B cell (primary cell): ENCODE measurements at regions not wholly inside any gene's neighbourhood (a gene's known extent, or its start where the extent isn't known, plus 50 kb on each side); places are given as distances from the start of the nearest gene placed in this dataset.

Experiments
- ATAC-seq: fragments of 200-7000 bp; cut with Tn5 transposase; one replicate; pipeline ENCODE4 v1.10.0; 2021; ENCODE audit warnings: low read depth, mild to moderate bottlenecking, moderate number of reproducible peaks, moderate library complexity
- CTCF ChIA-PET: fragments of 350-600 bp; sonication (Branson Sonifier 250); formaldehyde crosslinking; loops from one replicate; lab custom pipeline; 2021; ENCODE audit warnings: antibody characterized with exemption, inconsistent platforms; lab: Charles Lee
- POLR2A ChIA-PET: fragments of 350-600 bp; sonication (Branson Sonifier 250); formaldehyde crosslinking; loops from one replicate; lab custom pipeline; 2021; ENCODE audit warnings: antibody characterized with exemption; lab: Charles Lee
- DNase-seq: peaks from one replicate; pipeline ENCODE4 v3.0.0; 2013
- H2AFZ ChIP-seq: 2 replicates; pipeline ENCODE4 v1.6.1; 2012; ENCODE audit warnings: mild to moderate bottlenecking, low read depth, low read length; ENCODE audit not compliant: insufficient read depth, poor library complexity, severe bottlenecking
- H3K27ac ChIP-seq, 2 donors: 1 replicate in 1 of 2; 2 replicates in 1 of 2; pipeline ENCODE4 v1.5.1; 2012 to 2013; ENCODE audit warnings: low read length in 2 of 2, mild to moderate bottlenecking in 2 of 2, moderate library complexity in 1 of 2
- H3K27me3 ChIP-seq, 4 experiments: fragments of 200-600 bp in 1 of 4; sonication (generic) in 1 of 4; replicated peaks in 1 of 4; 1 replicate in 2 of 4; 2 replicates in 2 of 4; pipeline versions ENCODE4 v1.6.1 to v1.7.0; 2013 to 2016; ENCODE audit warnings: low read length in 3 of 4, mild to moderate bottlenecking in 2 of 4, mixed read lengths in 1 of 4, moderate library complexity in 1 of 4; ENCODE audit not compliant: insufficient read depth in 4 of 4, control insufficient read depth in 3 of 4; ENCODE audit errors: control extremely low read depth in 1 of 4
- H3K36me3 ChIP-seq, 2 experiments: replicated peaks in 1 of 2; 1 replicate in 1 of 2; 2 replicates in 1 of 2; pipeline versions ENCODE4 v1.6.1 to v1.7.1; 2013; ENCODE audit warnings: low read length in 1 of 2; ENCODE audit not compliant: insufficient read depth in 2 of 2, control insufficient read depth in 1 of 2; ENCODE audit errors: control extremely low read depth in 1 of 2, extremely low read depth in 1 of 2
- H3K4me1 ChIP-seq, 2 donors: fragments of 200-600 bp in 1 of 2; sonication (generic) in 1 of 2; 1 replicate in 1 of 2; 2 replicates in 1 of 2; pipeline versions ENCODE4 v1.5.1 to v1.6.1; 2013 to 2017; ENCODE audit warnings: low read length in 2 of 2; ENCODE audit not compliant: control insufficient read depth in 2 of 2, insufficient read depth in 2 of 2
- H3K4me2 ChIP-seq: replicated peaks from 2 replicates; pipeline ENCODE3; 2012; ENCODE audit warnings: mild to moderate bottlenecking, low read depth, low read length; ENCODE audit not compliant: poor library complexity, severe bottlenecking
- H3K4me3 ChIP-seq, 5 experiments: fragments of 200-600 bp in 1 of 5; sonication (generic) in 1 of 5; 1 replicate in 3 of 5; 2 replicates in 2 of 5; pipeline versions ENCODE4 v1.5.1 to v1.7.0; 2011 to 2016; ENCODE audit warnings: low read length in 4 of 5, mild to moderate bottlenecking in 4 of 5, low read depth in 2 of 5, control low read depth in 1 of 5, moderate library complexity in 1 of 5; ENCODE audit not compliant: insufficient read depth in 1 of 5; ENCODE audit errors: control extremely low read depth in 1 of 5, extremely low read depth in 1 of 5
- H3K79me2 ChIP-seq: fragments of 200-600 bp; sonication (generic); one replicate; pipeline ENCODE4 v1.6.0; 2016; ENCODE audit warnings: low read length; ENCODE audit not compliant: control insufficient read depth, insufficient read depth
- H3K9ac ChIP-seq: fragments of 200-600 bp; sonication (generic); 2 replicates; pipeline ENCODE4 v1.6.1; 2017; ENCODE audit warnings: mild to moderate bottlenecking, low read length, moderate library complexity
- H3K9me3 ChIP-seq, 3 donors: one replicate each; pipeline versions ENCODE4 v1.6.1 to v1.7.1; 2013; ENCODE audit warnings: low read length in 2 of 3; ENCODE audit not compliant: control insufficient read depth in 2 of 3, insufficient read depth in 1 of 3; ENCODE audit errors: control extremely low read depth in 1 of 3
- H4K20me1 ChIP-seq: 2 replicates; pipeline ENCODE4 v1.6.0; 2012; ENCODE audit warnings: mild to moderate bottlenecking, low read length; ENCODE audit not compliant: insufficient read depth, control insufficient read depth, poor library complexity, severe bottlenecking
- H3K27ac Mint-ChIP-seq: one replicate; pipeline ENCODE4 v1.8.0; 2021; ENCODE audit warnings: mixed read lengths
- H3K27me3 Mint-ChIP-seq: one replicate; pipeline ENCODE4 v1.8.0; 2021; ENCODE audit warnings: mixed read lengths
- H3K4me1 Mint-ChIP-seq: one replicate; pipeline ENCODE4 v1.8.0; 2021; ENCODE audit warnings: mixed read lengths
- H3K4me3 Mint-ChIP-seq: one replicate; pipeline ENCODE4 v1.8.0; 2021; ENCODE audit warnings: mixed read lengths
- H3K9me3 Mint-ChIP-seq: one replicate; pipeline ENCODE4 v1.8.0; 2022; ENCODE audit warnings: mixed read lengths; ENCODE audit not compliant: insufficient read depth
- EZH2 ChIP-seq: IDR thresholded peaks from 2 replicates; pipeline ENCODE4 v1.6.1; 2012; ENCODE audit warnings: borderline replicate concordance, low read depth, mild to moderate bottlenecking, moderate library complexity, low read length; ENCODE audit not compliant: insufficient read depth, poor library complexity, severe bottlenecking
- WGBS: methylation state at CpG from one replicate; pipeline ENCODE4 v1.1.5; 2013; ENCODE audit warnings: missing lambda C conversion rate; ENCODE audit not compliant: insufficient coverage; 5-methylcytosine and 5-hydroxymethylcytosine counted together
- intact Hi-C: fragments of 100-400 bp; cut with micrococcal nuclease; formaldehyde crosslinking; loops from one replicate; pipeline ENCODE4 v1.10.0; 2022
- TF ChIP-seq, protein P1 (sequence below): fragments of 200-600 bp; IDR thresholded peaks from one replicate; pipeline ENCODE4 v1.8.0; 2022; ENCODE audit warnings: antibody characterized with exemption, mild to moderate bottlenecking

DNA sequence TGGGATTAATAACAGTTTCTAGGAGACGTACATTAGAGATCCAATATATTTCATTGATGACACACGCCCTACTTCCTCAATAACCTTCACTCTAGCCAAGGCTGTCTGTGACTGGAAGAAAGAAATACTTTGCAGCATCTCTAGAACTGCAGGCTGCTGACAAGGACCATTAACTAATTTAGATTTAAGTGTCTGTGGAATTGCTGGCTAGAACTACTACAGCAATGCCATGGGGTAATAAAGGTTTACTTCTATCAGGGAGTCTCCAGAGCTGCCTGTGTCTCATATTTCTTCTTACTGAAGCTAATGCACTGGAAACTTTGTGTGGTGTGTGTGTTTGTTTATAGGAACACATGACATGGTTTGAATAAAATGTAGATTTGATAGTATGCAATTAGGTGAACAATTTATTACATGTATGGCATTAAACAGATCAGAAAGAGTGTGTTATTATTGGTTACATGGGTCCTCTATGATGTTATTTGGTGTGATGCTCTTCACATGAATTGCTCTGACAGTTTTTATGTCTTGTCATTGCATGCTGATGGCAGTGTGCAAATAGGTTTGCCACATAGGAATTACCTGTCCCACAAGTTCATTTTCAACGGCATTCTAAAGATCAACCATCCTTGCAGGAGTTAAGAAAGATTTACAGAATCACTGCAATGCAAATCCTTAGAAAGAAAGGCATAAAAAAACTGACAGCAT, 916.2 kb upstream of the CADM2 start:
- intact Hi-C loops, result no loop called here
- Histone ChIP-seq H3K4me1 (no peaks in the 10 kb centered on the region), H3K79me2 (no peaks in the 10 kb centered on the region), H3K4me2 (no peak overlapping the region), H3K27ac (no peak overlapping the region), H3K4me3 (no peak overlapping the region), H3K27me3 (no peaks in the 10 kb centered on the region), H2AFZ (no peak overlapping the region), H3K9me3 (peaks cover 0 to 8% (median 0%) of the 10 kb centered on the region in 3 donors), H3K36me3 (no peaks in the 10 kb centered on the region), H4K20me1 (no peaks in the 10 kb centered on the region), H3K9ac (no peak overlapping the region)
- ChIA-PET POLR2A (no interaction called here), CTCF (no interaction called here)
- Mint-ChIP-seq H3K27me3 (no peaks in the 10 kb centered on the region), H3K4me3 (no peak overlapping the region), H3K9me3 (peaks cover 2% of the 10 kb centered on the region), H3K4me1 (no peaks in the 10 kb centered on the region), H3K27ac (no peak overlapping the region)
- no peak for ATAC-seq
- no peak for DNase-seq
- WGBS, result no CpG with 5 or more reads among the region's 3 CpGs
- TF ChIP-seq, protein P1, sequence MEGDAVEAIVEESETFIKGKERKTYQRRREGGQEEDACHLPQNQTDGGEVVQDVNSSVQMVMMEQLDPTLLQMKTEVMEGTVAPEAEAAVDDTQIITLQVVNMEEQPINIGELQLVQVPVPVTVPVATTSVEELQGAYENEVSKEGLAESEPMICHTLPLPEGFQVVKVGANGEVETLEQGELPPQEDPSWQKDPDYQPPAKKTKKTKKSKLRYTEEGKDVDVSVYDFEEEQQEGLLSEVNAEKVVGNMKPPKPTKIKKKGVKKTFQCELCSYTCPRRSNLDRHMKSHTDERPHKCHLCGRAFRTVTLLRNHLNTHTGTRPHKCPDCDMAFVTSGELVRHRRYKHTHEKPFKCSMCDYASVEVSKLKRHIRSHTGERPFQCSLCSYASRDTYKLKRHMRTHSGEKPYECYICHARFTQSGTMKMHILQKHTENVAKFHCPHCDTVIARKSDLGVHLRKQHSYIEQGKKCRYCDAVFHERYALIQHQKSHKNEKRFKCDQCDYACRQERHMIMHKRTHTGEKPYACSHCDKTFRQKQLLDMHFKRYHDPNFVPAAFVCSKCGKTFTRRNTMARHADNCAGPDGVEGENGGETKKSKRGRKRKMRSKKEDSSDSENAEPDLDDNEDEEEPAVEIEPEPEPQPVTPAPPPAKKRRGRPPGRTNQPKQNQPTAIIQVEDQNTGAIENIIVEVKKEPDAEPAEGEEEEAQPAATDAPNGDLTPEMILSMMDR, result no peak
- no peak for TF ChIP-seq EZH2

DNA sequence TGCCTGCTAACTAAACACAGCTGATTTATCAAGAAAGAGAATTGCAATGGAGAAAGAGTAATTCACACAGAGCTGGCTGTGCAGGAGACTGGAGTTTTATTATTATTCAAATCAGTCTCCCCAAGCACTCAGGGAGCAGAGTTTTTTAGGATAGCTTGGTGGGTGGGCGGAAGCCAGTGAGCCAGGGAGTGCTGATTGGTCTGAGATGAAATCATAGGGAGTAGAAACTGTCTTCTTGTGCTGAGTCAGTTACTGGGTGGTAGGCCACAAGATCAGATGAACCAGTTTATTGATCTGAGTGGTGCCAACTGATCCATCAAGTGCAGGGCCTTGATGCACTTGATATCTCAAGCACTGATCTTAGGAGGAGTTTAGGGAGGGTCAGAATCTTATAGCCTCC, 891.9 kb upstream of the CADM2 start:
- no peak overlapping the region for H3K4me2 ChIP-seq
- CTCF ChIA-PET, result no interaction called here
- H3K27me3 ChIP-seq, result no peaks in the 10 kb centered on the region
- no peaks in the 10 kb centered on the region for H3K79me2 ChIP-seq
- H4K20me1 ChIP-seq, result no peaks in the 10 kb centered on the region
- TF ChIP-seq, protein P1, result no peak
- TF ChIP-seq EZH2, result no peak
- no peak overlapping the region for H3K4me3 ChIP-seq
- no peak for DNase-seq
- POLR2A ChIA-PET, result no interaction called here
- ATAC-seq, result no peak
- H3K4me1 ChIP-seq, result no peaks in the 10 kb centered on the region
- Mint-ChIP-seq H3K27me3 (no peaks in the 10 kb centered on the region), H3K9me3 (peaks cover 4% of the 10 kb centered on the region), H3K27ac (no peak overlapping the region), H3K4me1 (no peaks in the 10 kb centered on the region), H3K4me3 (no peak overlapping the region)
- intact Hi-C loops, result no loop called here
- H3K27ac ChIP-seq, result no peak overlapping the region
- H3K36me3 ChIP-seq, result no peaks in the 10 kb centered on the region
- peaks cover 0 to 4% (median 0%) of the 10 kb centered on the region in 3 donors for H3K9me3 ChIP-seq
- WGBS, result no CpG with 5 or more reads among the region's 1 CpG
- no peak overlapping the region for H2AFZ ChIP-seq
- no peak overlapping the region for H3K9ac ChIP-seq
